HT-29 (cell line): ENCODE measurements at regions not wholly inside any gene's neighbourhood (a gene's known extent, or its start where the extent isn't known, plus 50 kb on each side); places are given as distances from the start of the nearest gene placed in this dataset.
"Not testable (repeated sequence)": the region's sequence is repeated elsewhere in the genome, so short reads cannot be mapped to it uniquely, and the experiment has no call there.

ENCODE experiments used
- DNase-seq: peaks from one replicate; pipeline ENCODE4 v3.0.0-alpha.2; 2015; ENCODE audit warnings: low spot score

DNA sequence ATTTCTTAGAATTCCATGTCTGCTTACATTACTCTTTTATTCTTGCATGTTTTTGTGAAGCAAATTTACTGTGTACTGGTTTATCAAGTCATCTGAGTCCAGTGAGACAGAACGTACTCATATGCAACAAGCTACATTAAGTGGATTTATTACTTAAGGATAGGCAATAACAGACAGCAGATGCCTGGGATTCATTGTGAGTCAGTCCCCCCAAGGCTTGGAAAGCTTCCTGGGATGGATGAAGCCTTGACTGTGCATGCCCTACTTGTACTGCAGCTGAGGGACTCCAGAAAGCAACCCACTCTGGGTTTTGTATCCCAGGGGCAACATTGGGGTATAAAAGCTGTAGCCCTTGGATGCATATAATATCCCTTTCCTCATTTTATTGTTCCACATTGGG, 113.4 kb upstream of the RAB18 start:
- no peak for DNase-seq

- DNase-seq = no peak
These were observed 115.2 kb upstream of the RAB18 start for GRCh38 chr10:27388761-27389399.

- DNase-seq = peak; percentile 43
These were observed 120.2 kb upstream of the RAB18 start for GRCh38 chr10:27383595-27384542.

GRCh38 chr10:27382176-27382575, 121.9 kb upstream of the RAB18 start:
- DNase-seq = no peak

- DNase-seq = no peak
These were observed 123.2 kb upstream of the RAB18 start for GRCh38 chr10:27380929-27381358.

DNA sequence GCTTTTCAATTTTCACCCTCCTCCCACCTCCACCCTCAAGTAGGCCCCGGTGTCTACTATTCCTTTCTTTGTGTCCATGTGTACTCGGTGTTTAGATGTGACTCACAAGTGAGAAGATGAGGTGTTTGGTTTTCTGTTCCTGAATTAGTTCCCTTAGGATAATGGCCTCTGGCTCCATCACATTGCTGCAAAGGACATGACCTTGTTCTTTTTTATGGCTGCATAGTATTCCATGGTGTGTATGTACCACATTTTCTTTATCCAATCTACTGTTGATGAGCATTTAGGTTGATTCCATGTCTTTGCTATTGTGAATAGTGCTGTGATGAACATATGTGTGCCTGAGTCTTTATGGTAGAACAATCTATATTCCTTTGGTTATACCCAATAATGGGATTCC, 125.1 kb upstream of the RAB18 start:
- not testable (repeated sequence) for DNase-seq

- no peak for DNase-seq
These were observed 130.4 kb upstream of the RAB18 start for GRCh38 chr10:27373566-27374160.

- DNase-seq = no peak
These were observed 131.5 kb upstream of the ACBD5 start for GRCh38 chr10:27372095-27372494.

- DNase-seq = not testable (repeated sequence)
These were observed 130.8 kb upstream of the ACBD5 start for GRCh38 chr10:27371375-27371774.

GRCh38 chr10:27369880-27370279, 129.3 kb upstream of the ACBD5 start:
- DNase-seq = peak; percentile 28

DNA sequence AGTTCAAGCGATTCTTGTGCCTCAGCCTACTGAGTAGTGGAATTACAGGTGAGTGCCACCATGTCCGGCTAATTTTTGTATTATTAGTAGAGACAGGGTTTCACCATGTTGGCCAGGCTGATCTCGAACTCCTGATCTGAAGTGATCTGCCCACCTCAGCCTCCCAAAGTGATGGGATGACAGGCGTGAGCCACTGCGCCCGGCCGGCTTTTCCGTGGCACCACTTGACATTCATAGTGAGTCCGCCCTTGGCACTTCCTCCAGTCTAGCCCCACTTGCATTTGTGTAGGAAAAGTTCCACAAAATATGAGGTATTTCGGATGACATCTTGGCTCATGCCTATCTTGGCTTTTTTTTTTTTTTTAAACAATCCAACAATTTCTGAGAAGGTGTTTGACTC, 128.1 kb upstream of the ACBD5 start:
- DNase-seq = no peak

GRCh38 chr10:27366769-27367168, 126.2 kb upstream of the ACBD5 start:
- DNase-seq = no peak

DNA sequence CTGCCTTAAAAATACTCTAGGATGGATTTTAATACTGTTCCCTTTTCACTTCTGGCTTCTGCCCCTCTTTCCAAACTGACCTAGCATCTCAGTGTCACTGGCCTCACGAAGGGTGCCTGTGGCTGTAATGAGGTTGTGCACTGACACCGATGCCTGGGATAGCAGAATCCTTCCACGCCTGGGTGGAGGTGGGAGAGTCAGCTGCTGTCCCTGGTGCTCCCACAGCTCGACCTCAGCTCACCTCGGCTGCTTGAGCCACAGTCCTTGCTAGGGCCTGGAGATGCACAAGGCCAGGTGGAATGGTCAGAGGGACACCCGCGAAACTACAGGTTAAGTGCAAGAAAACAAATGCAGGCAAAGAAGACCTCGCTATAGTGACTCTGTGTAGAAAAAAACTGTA, 123.4 kb upstream of the ACBD5 start:
- DNase-seq = no peak

GRCh38 chr10:27360581-27361172, 120.1 kb upstream of the ACBD5 start:
- peak; percentile 80 for DNase-seq

GRCh38 chr10:27359792-27360355, 119.3 kb upstream of the ACBD5 start:
- no peak for DNase-seq

- no peak for DNase-seq
These were observed 116.1 kb upstream of the ACBD5 start for GRCh38 chr10:27356738-27357137.

GRCh38 chr10:27355918-27356573, 115.4 kb upstream of the ACBD5 start:
- peak; percentile 44 for DNase-seq

DNA sequence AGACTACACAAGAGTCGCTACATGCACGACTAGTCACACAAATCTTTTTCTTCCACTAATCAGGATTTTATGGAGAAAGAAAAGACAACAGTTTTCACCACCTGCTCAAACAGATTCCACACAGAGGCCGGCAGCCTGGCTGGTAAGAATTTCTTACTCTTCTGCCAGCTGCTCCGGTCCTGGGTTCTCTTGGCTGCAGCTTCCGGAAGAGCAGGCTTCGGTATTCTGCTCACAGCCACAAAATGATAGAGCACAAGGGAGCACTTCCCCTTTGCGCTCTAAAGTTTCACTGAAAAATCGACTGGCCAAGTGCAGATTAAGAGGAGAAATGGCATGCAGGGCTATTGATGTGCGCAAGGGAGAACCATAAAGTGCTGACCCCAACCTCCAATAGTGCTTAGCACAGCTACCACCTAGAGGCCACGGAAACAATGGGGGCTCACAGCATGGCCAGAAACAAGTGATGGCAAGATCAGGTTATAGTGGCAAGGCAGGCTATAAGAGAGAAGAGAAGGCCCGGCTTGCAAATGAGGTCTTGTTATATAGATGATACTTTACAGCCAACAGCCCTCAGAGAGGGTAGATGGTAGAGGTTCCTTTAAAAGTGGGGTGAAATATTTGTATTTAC, 114.2 kb upstream of the ACBD5 start:
- not testable (repeated sequence) for DNase-seq

DNA sequence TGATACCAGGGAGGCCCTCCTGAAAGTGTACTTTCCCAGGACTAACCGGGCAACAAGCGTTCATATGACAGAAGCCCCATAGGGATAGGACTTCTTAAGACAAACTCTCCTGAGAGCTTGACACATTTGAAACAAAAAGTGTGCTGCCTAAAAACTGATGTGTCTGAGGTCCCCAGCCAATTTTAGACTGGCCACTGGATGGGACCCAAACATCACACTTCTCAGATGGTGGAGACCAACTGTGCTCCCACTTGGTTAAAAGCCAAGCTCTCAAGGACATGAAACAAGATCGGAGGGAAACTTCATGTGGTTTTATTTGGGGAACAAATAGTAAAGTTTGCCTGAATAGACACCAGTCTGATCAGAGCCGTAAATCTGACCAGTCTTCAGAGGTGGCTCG, 113.5 kb upstream of the ACBD5 start:
- DNase-seq = not testable (repeated sequence)

DNA sequence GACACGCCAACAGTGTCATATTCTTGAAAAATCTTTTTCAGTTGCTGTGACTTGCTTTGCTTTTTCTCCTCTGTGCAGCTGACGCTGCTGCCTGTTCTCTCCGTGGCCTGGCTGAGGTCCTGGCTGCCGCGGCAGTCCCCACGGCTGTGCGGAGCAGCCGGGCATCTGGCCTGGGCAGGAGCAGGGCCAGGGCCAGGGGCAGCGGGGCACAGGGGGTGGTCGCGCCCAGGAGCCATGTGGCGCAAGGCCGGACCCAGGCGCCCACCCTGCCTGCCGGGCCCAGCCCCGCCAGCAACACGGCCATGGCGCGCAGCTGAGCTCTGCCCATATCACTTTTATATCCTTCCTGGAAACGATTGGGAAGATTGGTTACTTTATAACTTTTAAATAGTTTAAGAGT, 109.4 kb upstream of the ACBD5 start:
- no peak for DNase-seq

GRCh38 chr10:27347827-27348207, 107.2 kb upstream of the ACBD5 start:
- not testable (repeated sequence) for DNase-seq
